ENCODE measurements at regions not wholly inside any gene's neighbourhood (a gene's known extent, or its start where the extent isn't known, plus 50 kb on each side); places are given as distances from the start of the nearest gene placed in this dataset.
A peak's percentile ranks its signal among the peaks of the same experiment; 100 is the strongest.

GRCh38 chr1:2926447-2927055 is 94.7 kb upstream of the ACTRT2 start:
- ATAC-seq (peak in 1 of 2 donors; percentile 9), DNase-seq (no peak)
- Histone ChIP-seq H3K4me3 (no peak overlapping the region), H3K27ac (no peak overlapping the region), H3K4me1 (no peaks in the 10 kb centered on the region), H3K9me3 (no peaks in the 10 kb centered on the region), H3K36me3 (no peaks in the 10 kb centered on the region), H3K27me3 (ENCODE audit: low read depth) (peaks cover 39% of the 10 kb centered on the region)
- TF ChIP-seq CTCF (IDR thresholded peaks at IDR 0.05) = no peak
- intact Hi-C loops (cut with DNase I) = no loop called here

- Histone ChIP-seq H3K27me3 (ENCODE audit: low read depth) (peaks cover 38% of the 10 kb centered on the region), H3K27ac (no peak overlapping the region), H3K4me3 (no peak overlapping the region), H3K36me3 (no peaks in the 10 kb centered on the region), H3K9me3 (no peaks in the 10 kb centered on the region), H3K4me1 (no peaks in the 10 kb centered on the region)
- DNase-seq (no peak), ATAC-seq (no peak)
- TF ChIP-seq CTCF (IDR thresholded peaks at IDR 0.05) = no peak
- intact Hi-C loops (cut with DNase I) = no loop called here
Observed at GRCh38 chr1:2927393-2928360, 93.6 kb upstream of the ACTRT2 start.

GRCh38 chr1:2928366-2929325 is 92.6 kb upstream of the ACTRT2 start:
- Histone ChIP-seq H3K27me3 (ENCODE audit: low read depth) (peaks cover 38% of the 10 kb centered on the region), H3K9me3 (no peaks in the 10 kb centered on the region), H3K4me1 (no peaks in the 10 kb centered on the region), H3K4me3 (no peak overlapping the region), H3K27ac (no peak overlapping the region), H3K36me3 (no peaks in the 10 kb centered on the region)
- intact Hi-C loops (cut with DNase I) = no loop called here
- no peak for TF ChIP-seq CTCF (IDR thresholded peaks at IDR 0.05)
- DNase-seq (no peak), ATAC-seq (no peak)

- TF ChIP-seq CTCF (IDR thresholded peaks at IDR 0.05) = no peak
- Histone ChIP-seq H3K4me3 (no peak overlapping the region), H3K4me1 (no peaks in the 10 kb centered on the region), H3K27ac (no peak overlapping the region), H3K27me3 (ENCODE audit: low read depth) (peaks cover 38% of the 10 kb centered on the region), H3K9me3 (no peaks in the 10 kb centered on the region), H3K36me3 (no peaks in the 10 kb centered on the region)
- no peak for ATAC-seq
- no peak for DNase-seq
- intact Hi-C loops (cut with DNase I) = no loop called here
Observed at GRCh38 chr1:2929335-2929734, 91.9 kb upstream of the ACTRT2 start.
